ENCODE measurements at regions not wholly inside any gene's neighbourhood (a gene's known extent, or its start where the extent isn't known, plus 50 kb on each side); places are given as distances from the start of the nearest gene placed in this dataset.

GRCh38 chr17:6365200-6365943 is 69.5 kb downstream of the AIPL1 start:
- TF ChIP-seq CTCF (IDR thresholded peaks at IDR 0.05) (no peak), POLR2A (IDR thresholded peaks at IDR 0.05) (no peak), POLR2AphosphoS5 (IDR thresholded peaks at IDR 0.05; ENCODE audit: insufficient read depth in 1 of 2, low read depth in 1 of 2) (no peak)

All from vagina (tissue), 2 donors.